ENCODE measurements at regions not wholly inside any gene's neighbourhood (a gene's known extent, or its start where the extent isn't known, plus 50 kb on each side); places are given as distances from the start of the nearest gene placed in this dataset.

DNA sequence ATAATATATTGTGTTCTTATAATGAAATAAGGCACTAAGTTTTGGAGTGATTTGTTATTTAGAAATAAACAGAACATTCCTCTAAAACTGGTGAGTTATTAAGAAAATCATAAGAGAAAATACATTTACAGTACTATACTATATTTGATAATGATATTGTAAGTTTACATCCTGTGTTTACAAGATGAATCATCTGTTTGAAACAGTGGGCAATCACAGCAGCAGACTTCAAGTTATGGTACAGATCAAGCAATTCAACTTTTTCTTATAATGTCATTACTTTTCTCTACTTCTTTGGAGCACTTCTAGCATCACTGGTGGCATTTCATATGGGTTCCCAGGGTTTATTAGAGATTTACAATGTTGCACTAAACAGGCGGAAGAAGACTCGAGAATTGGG lies 86.5 kb upstream of the BRINP3 start:
- TF ChIP-seq, protein P1, sequence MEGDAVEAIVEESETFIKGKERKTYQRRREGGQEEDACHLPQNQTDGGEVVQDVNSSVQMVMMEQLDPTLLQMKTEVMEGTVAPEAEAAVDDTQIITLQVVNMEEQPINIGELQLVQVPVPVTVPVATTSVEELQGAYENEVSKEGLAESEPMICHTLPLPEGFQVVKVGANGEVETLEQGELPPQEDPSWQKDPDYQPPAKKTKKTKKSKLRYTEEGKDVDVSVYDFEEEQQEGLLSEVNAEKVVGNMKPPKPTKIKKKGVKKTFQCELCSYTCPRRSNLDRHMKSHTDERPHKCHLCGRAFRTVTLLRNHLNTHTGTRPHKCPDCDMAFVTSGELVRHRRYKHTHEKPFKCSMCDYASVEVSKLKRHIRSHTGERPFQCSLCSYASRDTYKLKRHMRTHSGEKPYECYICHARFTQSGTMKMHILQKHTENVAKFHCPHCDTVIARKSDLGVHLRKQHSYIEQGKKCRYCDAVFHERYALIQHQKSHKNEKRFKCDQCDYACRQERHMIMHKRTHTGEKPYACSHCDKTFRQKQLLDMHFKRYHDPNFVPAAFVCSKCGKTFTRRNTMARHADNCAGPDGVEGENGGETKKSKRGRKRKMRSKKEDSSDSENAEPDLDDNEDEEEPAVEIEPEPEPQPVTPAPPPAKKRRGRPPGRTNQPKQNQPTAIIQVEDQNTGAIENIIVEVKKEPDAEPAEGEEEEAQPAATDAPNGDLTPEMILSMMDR (conservative IDR thresholded peaks at IDR 0.05 in 1 of 2, IDR thresholded peaks at IDR 0.05 in 1 of 2; ENCODE audit: low read depth in 1 of 2, low read length in 2 of 2) = no peak
- TF ChIP-seq EZH2 (IDR thresholded peaks at IDR 0.05; ENCODE audit: low read length, missing control alignments) = no peak

Measured in fibroblast of lung (primary cell).